ENCODE measurements at regions not wholly inside any gene's neighbourhood (a gene's known extent, or its start where the extent isn't known, plus 50 kb on each side); places are given as distances from the start of the nearest gene placed in this dataset.

GRCh38 chr18:8996771-8997432, 105.6 kb upstream of the NDUFV2 start:
- H3K27me3 ChIP-seq (ENCODE audit: control insufficient read depth, low read length), result no peaks in the 10 kb centered on the region
- H3K4me1 ChIP-seq (ENCODE audit: control insufficient read depth, low read length), result no peaks in the 10 kb centered on the region
- no peaks in the 10 kb centered on the region for H3K9me3 ChIP-seq (ENCODE audit: control insufficient read depth, insufficient read depth, low read length)
- H3K4me3 ChIP-seq (ENCODE audit: low read length), result no peak overlapping the region
- H3K9me2 ChIP-seq (replicated peaks; ENCODE audit: control insufficient read depth, low read length), result no peaks in the 10 kb centered on the region
- H3K27ac ChIP-seq (ENCODE audit: low read depth, low read length), result no peak overlapping the region
- no peaks in the 10 kb centered on the region for H3F3A ChIP-seq (ENCODE audit: control insufficient read depth, insufficient read depth)
- H3K79me2 ChIP-seq (ENCODE audit: control insufficient read depth, low read length), result no peaks in the 10 kb centered on the region
- TF ChIP-seq EZH2phosphoT487 (IDR thresholded peaks at IDR 0.05; ENCODE audit: borderline replicate concordance, low read length), result no peak
- TF ChIP-seq, protein P1, sequence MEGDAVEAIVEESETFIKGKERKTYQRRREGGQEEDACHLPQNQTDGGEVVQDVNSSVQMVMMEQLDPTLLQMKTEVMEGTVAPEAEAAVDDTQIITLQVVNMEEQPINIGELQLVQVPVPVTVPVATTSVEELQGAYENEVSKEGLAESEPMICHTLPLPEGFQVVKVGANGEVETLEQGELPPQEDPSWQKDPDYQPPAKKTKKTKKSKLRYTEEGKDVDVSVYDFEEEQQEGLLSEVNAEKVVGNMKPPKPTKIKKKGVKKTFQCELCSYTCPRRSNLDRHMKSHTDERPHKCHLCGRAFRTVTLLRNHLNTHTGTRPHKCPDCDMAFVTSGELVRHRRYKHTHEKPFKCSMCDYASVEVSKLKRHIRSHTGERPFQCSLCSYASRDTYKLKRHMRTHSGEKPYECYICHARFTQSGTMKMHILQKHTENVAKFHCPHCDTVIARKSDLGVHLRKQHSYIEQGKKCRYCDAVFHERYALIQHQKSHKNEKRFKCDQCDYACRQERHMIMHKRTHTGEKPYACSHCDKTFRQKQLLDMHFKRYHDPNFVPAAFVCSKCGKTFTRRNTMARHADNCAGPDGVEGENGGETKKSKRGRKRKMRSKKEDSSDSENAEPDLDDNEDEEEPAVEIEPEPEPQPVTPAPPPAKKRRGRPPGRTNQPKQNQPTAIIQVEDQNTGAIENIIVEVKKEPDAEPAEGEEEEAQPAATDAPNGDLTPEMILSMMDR (IDR thresholded peaks at IDR 0.05; ENCODE audit: low read depth, low read length, poor library complexity, severe bottlenecking), result no peak
- no peaks in the 10 kb centered on the region for H4K20me1 ChIP-seq (ENCODE audit: control insufficient read depth, insufficient read depth, low read depth, low read length)
- H3K4me2 ChIP-seq (ENCODE audit: low read length), result no peak overlapping the region
- no peaks in the 10 kb centered on the region for H3K36me3 ChIP-seq (ENCODE audit: control insufficient read depth, low read length)

DNA sequence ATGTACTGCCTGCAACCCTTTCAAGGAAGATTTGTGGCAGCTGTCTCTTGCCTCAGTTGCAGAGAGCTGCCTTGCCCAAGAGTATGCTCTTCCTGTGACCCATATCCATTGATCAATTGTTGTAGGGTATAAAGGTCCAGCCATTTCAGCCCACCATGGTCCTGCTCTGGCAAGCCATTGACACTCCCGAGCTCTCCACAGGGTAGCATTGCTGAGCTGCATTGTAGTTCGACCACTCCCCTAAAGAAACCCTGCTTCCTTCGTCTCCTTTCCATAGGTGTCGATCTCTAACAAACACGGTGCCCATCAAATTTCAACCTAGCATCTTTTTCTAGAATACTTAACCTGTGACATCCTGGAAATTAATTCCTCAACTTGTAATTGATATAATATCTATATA, 104.9 kb upstream of the NDUFV2 start:
- Histone ChIP-seq H4K20me1 (ENCODE audit: control insufficient read depth, insufficient read depth, low read depth, low read length) (no peaks in the 10 kb centered on the region), H3F3A (ENCODE audit: control insufficient read depth, insufficient read depth) (no peaks in the 10 kb centered on the region), H3K4me3 (ENCODE audit: low read length) (no peak overlapping the region), H3K27ac (ENCODE audit: low read depth, low read length) (no peak overlapping the region), H3K9me2 (replicated peaks; ENCODE audit: control insufficient read depth, low read length) (no peaks in the 10 kb centered on the region), H3K36me3 (ENCODE audit: control insufficient read depth, low read length) (no peaks in the 10 kb centered on the region), H3K27me3 (ENCODE audit: control insufficient read depth, low read length) (no peaks in the 10 kb centered on the region), H3K4me2 (ENCODE audit: low read length) (no peak overlapping the region), H3K79me2 (ENCODE audit: control insufficient read depth, low read length) (no peaks in the 10 kb centered on the region), H3K9me3 (ENCODE audit: control insufficient read depth, insufficient read depth, low read length) (no peaks in the 10 kb centered on the region), H3K4me1 (ENCODE audit: control insufficient read depth, low read length) (no peaks in the 10 kb centered on the region)
- TF ChIP-seq, protein P1 (IDR thresholded peaks at IDR 0.05; ENCODE audit: low read depth, low read length, poor library complexity, severe bottlenecking), result no peak
- TF ChIP-seq EZH2phosphoT487 (IDR thresholded peaks at IDR 0.05; ENCODE audit: borderline replicate concordance, low read length), result no peak

GRCh38 chr18:8998481-8999217, 103.8 kb upstream of the NDUFV2 start:
- no peak for TF ChIP-seq EZH2phosphoT487 (IDR thresholded peaks at IDR 0.05; ENCODE audit: borderline replicate concordance, low read length)
- TF ChIP-seq, protein P1 (IDR thresholded peaks at IDR 0.05; ENCODE audit: low read depth, low read length, poor library complexity, severe bottlenecking), result no peak
- Histone ChIP-seq H3K79me2 (ENCODE audit: control insufficient read depth, low read length) (no peaks in the 10 kb centered on the region), H3K27ac (ENCODE audit: low read depth, low read length) (no peak overlapping the region), H3K9me2 (replicated peaks; ENCODE audit: control insufficient read depth, low read length) (no peaks in the 10 kb centered on the region), H3F3A (ENCODE audit: control insufficient read depth, insufficient read depth) (no peaks in the 10 kb centered on the region), H3K4me2 (ENCODE audit: low read length) (no peak overlapping the region), H4K20me1 (ENCODE audit: control insufficient read depth, insufficient read depth, low read depth, low read length) (no peaks in the 10 kb centered on the region), H3K4me1 (ENCODE audit: control insufficient read depth, low read length) (no peaks in the 10 kb centered on the region), H3K9me3 (ENCODE audit: control insufficient read depth, insufficient read depth, low read length) (peaks cover 6% of the 10 kb centered on the region; the same call in 1 of the 2 replicates), H3K36me3 (ENCODE audit: control insufficient read depth, low read length) (no peaks in the 10 kb centered on the region), H3K27me3 (ENCODE audit: control insufficient read depth, low read length) (no peaks in the 10 kb centered on the region), H3K4me3 (ENCODE audit: low read length) (no peak overlapping the region)
